ENCODE measurements at regions not wholly inside any gene's neighbourhood (a gene's known extent, or its start where the extent isn't known, plus 50 kb on each side); places are given as distances from the start of the nearest gene placed in this dataset.

DNA sequence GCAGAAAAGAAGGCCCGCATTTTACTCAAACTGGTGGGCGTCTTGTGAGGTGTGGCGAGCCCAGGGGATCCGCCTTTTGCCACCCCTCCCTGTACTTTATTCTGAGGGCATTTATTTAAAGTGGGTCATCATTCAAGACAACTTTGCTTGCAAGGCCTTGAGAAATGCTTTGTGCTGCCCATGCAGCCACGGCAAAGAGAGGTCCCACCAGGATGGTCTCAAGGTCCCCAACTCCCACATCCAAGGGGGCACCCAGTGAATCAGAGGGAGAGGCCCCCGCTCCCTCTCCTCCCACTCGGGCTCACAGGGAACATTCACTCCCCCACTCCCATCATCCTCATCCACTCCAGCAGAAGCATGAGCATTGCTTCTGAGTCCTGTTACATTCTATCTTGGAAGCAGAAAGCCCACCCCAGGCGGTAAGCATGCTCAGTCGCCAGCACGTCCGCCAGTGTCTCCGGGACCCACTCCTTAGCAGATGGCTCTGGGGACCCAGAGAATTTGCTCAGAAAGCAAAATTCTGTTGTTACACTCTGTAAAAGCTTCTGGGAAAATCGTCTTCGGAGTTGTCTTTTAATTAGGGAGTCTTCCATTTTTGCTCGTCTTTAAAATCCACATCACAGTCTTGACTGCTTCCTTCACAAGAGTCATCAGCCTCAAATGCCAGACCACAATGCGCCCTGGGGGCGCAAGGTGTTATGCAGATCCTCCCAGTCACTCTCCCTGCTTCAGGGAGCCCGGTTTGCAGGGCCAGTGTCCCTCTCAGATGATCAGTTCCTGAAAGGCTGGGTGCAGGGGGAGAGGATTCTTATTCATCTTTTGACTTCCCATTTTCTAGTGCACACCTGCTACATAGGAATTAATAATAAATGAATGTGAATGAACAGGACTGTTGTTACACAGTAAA is 99.4 kb upstream of the NCK2 start:
- H3K4me3 ChIP-seq (ENCODE audit: low read depth, low read length): no peak overlapping the region
- 91% methylated on average over 18 of the region's 18 CpGs for WGBS
- no peaks in the 10 kb centered on the region for H3K36me3 ChIP-seq (ENCODE audit: insufficient read depth)
- peak overlapping the region; percentile 3 for H3K27ac ChIP-seq (ENCODE audit: low read depth)
- no peak for DNase-seq (ENCODE audit: extremely low spot score)
- no peaks in the 10 kb centered on the region for H3K4me1 ChIP-seq (ENCODE audit: insufficient read depth)

DNA sequence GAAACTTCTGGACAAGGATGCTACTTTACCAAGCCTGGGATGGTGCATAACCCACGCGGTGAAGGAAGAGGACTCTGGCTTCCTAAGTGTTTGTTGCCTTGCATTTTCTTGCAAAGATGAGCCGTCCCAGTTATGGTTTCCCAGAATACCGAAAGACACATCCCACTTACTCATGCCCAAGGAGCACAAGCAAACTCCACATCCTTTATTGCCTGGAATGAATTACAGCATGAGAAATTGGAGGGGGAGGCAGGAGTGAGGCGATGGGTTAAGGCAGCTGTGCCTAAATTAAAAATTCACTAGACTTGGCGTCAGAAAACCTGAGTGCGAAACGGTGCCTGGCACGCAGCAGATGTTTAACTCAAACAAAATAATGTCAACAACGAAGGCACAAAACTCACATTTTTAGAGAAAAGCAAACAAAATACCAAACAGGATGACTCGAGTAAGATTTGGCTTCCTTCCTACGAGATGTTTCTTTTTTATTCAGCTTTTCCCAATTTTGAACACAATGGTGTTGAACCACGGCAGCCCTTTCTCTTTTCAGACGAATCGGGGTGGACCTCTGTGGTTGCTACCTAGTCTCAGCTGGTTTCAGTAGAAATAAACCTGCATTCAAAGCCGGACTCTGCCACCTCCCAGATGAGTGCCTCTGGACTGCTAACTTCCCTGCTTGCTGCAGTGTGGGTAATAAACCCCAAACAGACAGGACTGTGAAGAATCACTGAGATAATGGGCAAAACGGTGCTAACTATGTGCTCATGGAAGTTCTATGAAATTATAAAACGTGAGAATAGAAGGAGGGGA is 100.3 kb upstream of the NCK2 start:
- H3K27ac ChIP-seq (ENCODE audit: low read depth): peak overlapping the region; percentile 16
- no peaks in the 10 kb centered on the region for H3K4me1 ChIP-seq (ENCODE audit: insufficient read depth)
- DNase-seq (ENCODE audit: extremely low spot score): no peak
- no peaks in the 10 kb centered on the region for H3K36me3 ChIP-seq (ENCODE audit: insufficient read depth)
- no peak overlapping the region for H3K4me3 ChIP-seq (ENCODE audit: low read depth, low read length)
- 39% methylated on average over 18 of the region's 18 CpGs for WGBS

DNA sequence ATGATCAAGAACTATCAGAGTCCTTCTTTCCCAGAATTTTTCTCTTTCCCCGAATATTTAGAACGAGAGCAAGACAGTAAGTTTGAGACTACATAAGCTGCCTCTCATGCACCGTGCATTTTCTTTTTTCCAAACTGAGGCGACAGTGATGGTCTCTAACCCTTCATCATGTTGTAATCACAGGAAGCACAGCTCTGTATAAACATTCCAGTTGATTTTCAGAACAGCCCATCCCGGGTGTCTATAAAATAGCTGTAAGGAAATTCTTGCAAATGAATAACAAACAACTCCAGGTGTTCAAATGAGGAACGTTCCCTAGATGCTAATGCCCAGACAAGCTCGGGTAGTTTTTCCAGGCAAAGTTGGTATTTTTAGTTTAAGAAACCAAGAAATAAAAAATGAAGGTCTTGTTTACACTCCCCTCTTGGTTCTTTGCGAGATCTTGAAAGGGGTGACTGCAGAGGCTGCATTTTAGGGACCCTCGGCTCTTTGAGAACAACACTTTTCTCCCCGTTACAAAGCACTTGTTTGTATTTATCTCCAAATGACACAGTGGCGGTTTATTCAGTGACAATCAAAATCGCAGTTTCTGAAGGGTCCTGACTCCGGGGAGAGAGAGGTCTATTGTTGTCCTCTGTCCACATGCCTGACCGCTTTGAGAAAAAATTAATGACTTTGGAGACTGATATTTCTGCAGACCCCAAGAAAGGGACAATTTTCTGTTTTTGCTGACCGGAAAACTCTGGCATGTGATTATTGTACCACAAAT is 101.1 kb upstream of the NCK2 start:
- WGBS: 45% methylated on average over 15 of the region's 15 CpGs
- Histone ChIP-seq H3K27ac (ENCODE audit: low read depth) (no peak overlapping the region), H3K4me3 (ENCODE audit: low read depth, low read length) (no peak overlapping the region)

DNA sequence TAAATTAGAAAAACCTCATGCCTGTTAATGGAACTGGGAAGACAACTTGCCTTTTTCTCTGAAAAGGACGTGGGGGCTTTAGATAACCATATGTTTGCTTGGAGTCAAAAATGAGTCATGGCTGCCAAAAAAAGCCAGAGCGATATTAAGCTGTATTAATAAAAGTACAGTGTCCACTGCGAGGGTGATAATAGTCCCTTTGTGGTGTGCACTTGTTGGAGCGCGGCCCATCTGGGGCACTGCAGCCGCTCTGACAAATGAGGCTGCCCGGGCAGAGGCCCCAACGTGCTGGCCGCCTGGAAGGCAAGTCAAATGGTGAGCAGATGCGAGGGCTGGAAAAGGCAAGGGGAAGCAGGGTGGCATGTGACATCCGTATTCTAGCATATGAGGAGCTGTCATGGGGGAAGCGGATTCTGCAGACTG is 103.3 kb upstream of the NCK2 start:
- Histone ChIP-seq H3K27ac (ENCODE audit: low read depth) (no peak overlapping the region), H3K4me3 (ENCODE audit: low read depth, low read length) (no peak overlapping the region), H3K36me3 (ENCODE audit: insufficient read depth) (no peaks in the 10 kb centered on the region), H3K4me1 (ENCODE audit: insufficient read depth) (no peaks in the 10 kb centered on the region)
- no peak for DNase-seq (ENCODE audit: extremely low spot score)
- WGBS: 64% methylated on average over 12 of the region's 12 CpGs

More for the DNA sequence above, 101.1 kb upstream of the NCK2 start:
- H3K4me1 ChIP-seq (ENCODE audit: insufficient read depth): no peaks in the 10 kb centered on the region
- DNase-seq (ENCODE audit: extremely low spot score): no peak
- H3K36me3 ChIP-seq (ENCODE audit: insufficient read depth): no peaks in the 10 kb centered on the region

DNA sequence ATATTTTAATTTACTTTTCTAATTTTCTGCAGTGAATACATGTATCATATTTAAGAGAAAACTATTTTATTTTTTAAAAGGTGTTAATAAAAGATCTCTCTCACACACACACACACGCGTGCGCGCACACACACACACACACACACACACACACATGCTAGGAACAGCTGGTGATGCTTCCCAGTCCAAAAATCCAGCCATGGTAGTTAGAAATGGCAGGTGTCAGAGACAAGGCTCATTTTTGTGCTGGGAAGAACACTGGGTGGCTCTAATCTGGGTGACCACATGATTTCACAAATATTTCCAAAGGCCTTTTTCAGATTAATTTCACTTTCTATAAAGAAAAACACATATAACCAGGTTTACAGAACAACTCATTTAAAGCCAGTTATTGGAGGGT is 104.5 kb upstream of the NCK2 start:
- DNase-seq (ENCODE audit: extremely low spot score): no peak
- H3K4me3 ChIP-seq (ENCODE audit: low read depth, low read length): no peak overlapping the region
- H3K4me1 ChIP-seq (ENCODE audit: insufficient read depth): no peaks in the 10 kb centered on the region
- WGBS: 91% methylated on average over 4 of the region's 4 CpGs
- H3K27ac ChIP-seq (ENCODE audit: low read depth): no peak overlapping the region
- H3K36me3 ChIP-seq (ENCODE audit: insufficient read depth): no peaks in the 10 kb centered on the region

DNA sequence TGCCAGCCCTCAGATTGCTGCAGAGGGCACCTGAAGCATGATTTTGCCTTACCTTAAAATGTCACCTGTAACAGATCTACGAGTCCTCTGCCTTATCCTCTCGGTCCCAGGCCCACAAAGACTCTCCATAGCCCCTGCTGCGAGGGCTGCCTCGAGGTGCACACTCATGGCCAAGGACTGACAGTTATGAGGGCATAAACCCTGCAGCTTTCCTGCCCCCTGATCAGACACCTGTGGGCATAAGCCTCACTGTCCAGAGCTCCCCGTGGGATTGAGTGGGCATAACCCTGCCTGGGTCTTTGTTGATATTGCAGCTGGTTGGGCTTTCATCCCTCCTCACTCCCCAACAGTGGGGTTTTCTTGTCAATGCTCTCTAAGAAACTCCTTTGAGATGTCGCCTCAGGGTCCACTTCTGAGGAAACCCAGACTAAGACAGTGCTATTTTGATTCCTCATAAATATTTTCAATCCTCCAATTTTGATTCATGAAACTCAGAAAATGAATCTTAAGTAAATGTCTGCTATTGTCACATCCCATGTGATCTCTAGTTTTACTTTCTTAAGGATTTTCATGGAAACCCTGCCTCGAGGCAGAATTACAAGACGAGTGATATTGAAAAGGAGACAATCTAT is 108.5 kb upstream of the NCK2 start:
- Histone ChIP-seq H3K4me3 (ENCODE audit: low read depth, low read length) (no peak overlapping the region), H3K27ac (ENCODE audit: low read depth) (no peak overlapping the region), H3K36me3 (ENCODE audit: insufficient read depth) (no peaks in the 10 kb centered on the region), H3K4me1 (ENCODE audit: insufficient read depth) (no peaks in the 10 kb centered on the region)
- 84% methylated on average over 8 of the region's 8 CpGs for WGBS
- no peak for DNase-seq (ENCODE audit: extremely low spot score)

DNA sequence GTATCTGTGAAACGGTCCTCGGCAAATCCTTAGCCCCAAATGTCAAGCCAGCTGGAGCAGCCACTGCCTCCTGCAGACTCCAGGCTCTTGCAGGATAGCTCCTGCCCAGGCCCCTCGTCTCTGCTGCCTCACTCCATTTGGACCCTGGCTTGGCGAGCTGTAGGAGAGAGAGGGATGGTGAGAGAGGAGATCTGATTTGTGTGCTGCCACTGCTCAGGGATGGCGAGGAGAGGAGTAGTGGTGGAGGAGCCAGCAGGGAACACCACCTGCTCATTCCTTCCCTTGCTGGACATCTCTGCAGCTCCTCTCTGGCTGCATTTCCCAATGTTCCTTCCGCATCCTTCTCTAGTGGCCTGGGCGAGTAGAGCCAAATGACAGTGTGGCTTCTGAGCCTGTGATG is 109.1 kb upstream of the NCK2 start:
- Histone ChIP-seq H3K4me1 (ENCODE audit: insufficient read depth) (no peaks in the 10 kb centered on the region), H3K36me3 (ENCODE audit: insufficient read depth) (no peaks in the 10 kb centered on the region), H3K27ac (ENCODE audit: low read depth) (no peak overlapping the region), H3K4me3 (ENCODE audit: low read depth, low read length) (no peak overlapping the region)
- DNase-seq (ENCODE audit: extremely low spot score): no peak
- 87% methylated on average over 7 of the region's 7 CpGs for WGBS

DNA sequence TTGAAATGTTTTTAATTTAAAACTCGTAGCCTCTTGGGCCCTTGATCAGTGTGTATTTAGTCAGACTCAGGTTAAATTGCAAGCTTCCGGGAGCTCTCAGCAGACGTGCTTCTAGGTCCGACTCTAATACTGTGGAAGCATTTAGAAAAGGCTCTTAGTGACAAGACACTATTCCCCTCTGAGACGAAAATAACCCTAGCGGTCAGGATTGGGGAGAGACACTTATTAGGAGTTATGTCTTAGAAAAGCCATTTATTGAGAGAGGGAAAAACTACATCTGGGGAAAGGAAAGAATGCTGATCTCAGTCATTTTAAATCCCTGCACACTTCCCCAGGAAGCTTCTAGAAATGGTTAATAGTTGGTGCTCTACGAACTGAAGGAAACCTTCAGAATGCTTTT is 110.5 kb upstream of the NCK2 start:
- H3K27ac ChIP-seq (ENCODE audit: low read depth): no peak overlapping the region
- no peaks in the 10 kb centered on the region for H3K4me1 ChIP-seq (ENCODE audit: insufficient read depth)
- no peaks in the 10 kb centered on the region for H3K36me3 ChIP-seq (ENCODE audit: insufficient read depth)
- DNase-seq (ENCODE audit: extremely low spot score): no peak
- WGBS: 53% methylated on average over 7 of the region's 7 CpGs
- H3K4me3 ChIP-seq (ENCODE audit: low read depth, low read length): no peak overlapping the region

DNA sequence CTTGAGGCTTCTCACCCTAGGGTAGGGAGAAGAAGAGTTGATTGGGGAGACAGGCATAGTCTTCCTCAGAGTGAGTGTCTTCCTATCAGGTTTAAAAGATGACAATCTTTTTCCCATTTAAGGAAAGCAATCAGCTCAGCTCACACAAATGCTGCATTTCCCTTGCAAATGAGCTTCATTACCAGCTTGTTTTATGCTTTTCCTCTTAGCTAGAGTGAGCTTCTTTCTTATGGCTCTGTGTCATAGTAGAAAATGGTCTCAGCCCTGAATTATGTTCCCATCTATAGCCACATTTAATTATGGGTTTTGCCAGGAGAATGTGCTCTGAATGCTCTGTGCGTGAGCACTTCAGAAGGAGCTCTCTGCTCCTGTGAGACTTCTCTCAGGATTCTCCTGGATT is 112.8 kb upstream of the NCK2 start:
- Histone ChIP-seq H3K27ac (ENCODE audit: low read depth) (no peak overlapping the region), H3K36me3 (ENCODE audit: insufficient read depth) (no peaks in the 10 kb centered on the region), H3K4me3 (ENCODE audit: low read depth, low read length) (no peak overlapping the region), H3K4me1 (ENCODE audit: insufficient read depth) (no peaks in the 10 kb centered on the region)
- 100% methylated on average over 1 of the region's 1 CpG for WGBS
- no peak for DNase-seq (ENCODE audit: extremely low spot score)

DNA sequence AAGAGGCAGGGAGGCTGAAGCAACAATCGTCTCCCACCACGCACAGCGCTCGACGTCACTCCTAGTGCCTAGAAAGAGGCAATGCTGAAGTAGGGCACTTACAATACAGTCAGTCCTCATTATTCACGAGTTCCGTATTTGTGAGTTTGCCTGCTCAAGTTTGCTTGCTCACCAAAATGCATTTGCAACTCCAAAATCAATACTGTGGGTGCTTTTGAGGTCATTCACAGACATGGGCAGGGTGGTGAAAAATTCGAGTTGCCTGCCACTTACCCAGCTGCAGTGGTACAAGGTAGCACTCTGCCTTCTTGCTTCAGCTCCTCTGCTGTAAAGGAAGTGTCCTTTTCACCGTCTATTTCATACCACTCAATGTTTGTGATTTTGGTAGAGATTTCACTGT is 113.7 kb upstream of the NCK2 start:
- 91% methylated on average over 9 of the region's 9 CpGs for WGBS
- no peaks in the 10 kb centered on the region for H3K4me1 ChIP-seq (ENCODE audit: insufficient read depth)
- DNase-seq (ENCODE audit: extremely low spot score): no peak
- H3K27ac ChIP-seq (ENCODE audit: low read depth): no peak overlapping the region
- H3K36me3 ChIP-seq (ENCODE audit: insufficient read depth): no peaks in the 10 kb centered on the region
- H3K4me3 ChIP-seq (ENCODE audit: low read depth, low read length): no peak overlapping the region

DNA sequence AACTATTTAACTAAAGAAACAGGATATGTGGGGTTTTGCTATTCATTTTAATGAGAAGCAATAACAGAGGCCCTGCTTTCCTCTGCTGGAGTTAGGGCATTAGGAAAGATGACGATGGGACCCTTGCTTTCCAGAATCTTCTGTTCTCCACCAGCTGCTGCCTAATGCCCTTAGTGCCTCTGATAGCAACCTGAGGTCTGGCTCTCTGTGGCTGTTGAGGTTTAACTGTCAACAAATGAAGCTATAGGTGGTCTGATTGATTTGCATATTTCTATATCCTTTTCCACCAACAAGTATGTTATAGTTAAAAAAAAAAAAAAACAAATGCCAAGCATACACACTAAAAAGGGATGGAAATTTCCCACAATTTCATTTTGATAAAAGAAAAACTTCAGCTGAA is 115.1 kb upstream of the NCK2 start:
- Histone ChIP-seq H3K4me1 (ENCODE audit: insufficient read depth) (no peaks in the 10 kb centered on the region), H3K27ac (ENCODE audit: low read depth) (no peak overlapping the region), H3K4me3 (ENCODE audit: low read depth, low read length) (no peak overlapping the region), H3K36me3 (ENCODE audit: insufficient read depth) (no peaks in the 10 kb centered on the region)
- no peak for DNase-seq (ENCODE audit: extremely low spot score)
- WGBS: 76% methylated on average over 1 of the region's 1 CpG

DNA sequence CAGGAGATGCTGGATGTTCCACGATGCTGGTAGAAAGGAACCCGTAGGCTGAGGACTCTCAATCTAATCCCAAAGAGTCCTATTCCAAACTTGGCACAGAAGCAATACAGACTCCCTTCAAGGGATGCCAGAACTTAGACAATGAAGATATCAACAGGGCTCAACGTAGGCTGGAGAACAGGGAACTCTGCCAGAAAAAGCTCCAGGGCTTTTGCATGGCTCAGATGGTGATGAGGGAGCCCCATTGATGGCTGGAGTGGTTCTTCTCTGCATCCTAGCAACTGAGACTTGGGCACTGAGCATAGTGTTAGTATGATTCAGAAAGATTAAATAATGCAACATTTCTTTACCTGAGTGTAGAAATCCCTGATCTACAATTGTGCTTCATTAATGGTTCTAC is 117.2 kb upstream of the NCK2 start:
- no peaks in the 10 kb centered on the region for H3K36me3 ChIP-seq (ENCODE audit: insufficient read depth)
- no peaks in the 10 kb centered on the region for H3K4me1 ChIP-seq (ENCODE audit: insufficient read depth)
- 21% methylated on average over 3 of the region's 3 CpGs for WGBS
- no peak for DNase-seq (ENCODE audit: extremely low spot score)
- no peak overlapping the region for H3K27ac ChIP-seq (ENCODE audit: low read depth)
- no peak overlapping the region for H3K4me3 ChIP-seq (ENCODE audit: low read depth, low read length)

DNA sequence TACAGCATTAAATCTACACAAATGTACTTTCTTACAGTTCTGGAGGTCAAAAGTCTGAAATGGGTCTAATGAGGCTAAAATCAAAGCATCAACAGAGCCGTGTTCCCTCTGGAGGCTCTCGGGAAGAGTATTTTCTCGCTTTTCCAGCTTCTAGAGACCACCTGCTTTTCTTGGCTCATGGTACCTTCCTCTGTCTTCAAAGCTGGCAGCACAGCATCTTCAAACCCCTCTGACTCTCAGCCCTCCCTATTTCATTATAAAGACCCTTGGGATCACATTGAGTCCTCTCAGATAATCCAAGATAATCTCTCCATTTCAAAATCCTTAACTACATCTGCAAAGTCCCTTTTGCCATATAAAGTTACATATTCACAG is 117.8 kb upstream of the NCK2 start:
- Histone ChIP-seq H3K4me1 (ENCODE audit: insufficient read depth) (no peaks in the 10 kb centered on the region), H3K27ac (ENCODE audit: low read depth) (no peak overlapping the region), H3K36me3 (ENCODE audit: insufficient read depth) (no peaks in the 10 kb centered on the region), H3K4me3 (ENCODE audit: low read depth, low read length) (no peak overlapping the region)
- WGBS: 84% methylated on average over 3 of the region's 3 CpGs
- DNase-seq (ENCODE audit: extremely low spot score): no peak

Data from urinary bladder (tissue), 3 donors.